H1 (cell line): ENCODE measurements at regions not wholly inside any gene's neighbourhood (a gene's known extent, or its start where the extent isn't known, plus 50 kb on each side); places are given as distances from the start of the nearest gene placed in this dataset.

Experiments
- CTCF ChIA-PET: fragments of 300-600 bp; sonication (Branson Sonifier 250); formaldehyde crosslinking; loops from one replicate; lab custom pipeline; 2021; ENCODE audit not compliant: partially characterized antibody; lab: Charles Lee
- POLR2A ChIA-PET: fragments of 300-600 bp; sonication (Branson Sonifier 250); formaldehyde crosslinking; loops from one replicate; lab custom pipeline; 2021; ENCODE audit warnings: inconsistent platforms; ENCODE audit not compliant: partially characterized antibody; lab: Charles Lee
- DNase-seq, 2 experiments: peaks; one replicate each; pipeline versions ENCODE4 v3.0.0 to v3.0.0-alpha.2; 2010 to 2022; ENCODE audit warnings: low spot score in 2 of 2, low read depth in 1 of 2, mixed read lengths in 1 of 2
- FAIRE-seq: peaks from 2 replicates; lab custom pipeline; 2011; peaks lifted over from hg19 to GRCh38; lab: Jason Lieb, UNC
- H2AFZ ChIP-seq: 2 replicates; pipeline ENCODE4 v1.8.1; 2012; ENCODE audit warnings: low read length, inconsistent platforms
- H2AK5ac ChIP-seq: 2 replicates; pipeline ENCODE4 v1.6.1; 2013; ENCODE audit warnings: low read depth, low read length
- H2BK120ac ChIP-seq: replicated peaks from 2 replicates; pipeline ENCODE3; 2013; ENCODE audit warnings: low read depth, low read length, inconsistent platforms
- H2BK12ac ChIP-seq: 2 replicates; pipeline ENCODE4 v1.6.1; 2013; ENCODE audit warnings: low read depth, low read length
- H2BK15ac ChIP-seq: 2 replicates; pipeline ENCODE4 v1.6.1; 2013; ENCODE audit warnings: low read length
- H2BK20ac ChIP-seq: 2 replicates; pipeline ENCODE4 v1.6.1; 2013; ENCODE audit warnings: low read length
- H2BK5ac ChIP-seq: 2 replicates; pipeline ENCODE4 v1.6.1; 2013; ENCODE audit warnings: low read depth, low read length
- H3K14ac ChIP-seq: 2 replicates; pipeline ENCODE4 v1.6.1; 2013; ENCODE audit warnings: inconsistent platforms; ENCODE audit not compliant: insufficient read length
- H3K18ac ChIP-seq: 2 replicates; pipeline ENCODE4 v1.6.1; 2013; ENCODE audit warnings: low read length; ENCODE audit errors: extremely low read depth
- H3K23ac ChIP-seq: 2 replicates; pipeline ENCODE4 v1.6.1; 2013; ENCODE audit warnings: inconsistent platforms; ENCODE audit not compliant: insufficient read length
- H3K23me2 ChIP-seq: 2 replicates; pipeline ENCODE4 v1.6.1; 2013; ENCODE audit warnings: low read depth, low read length
- H3K27ac ChIP-seq: 2 replicates; pipeline ENCODE4 v1.6.1; 2011; ENCODE audit warnings: low read depth, low read length, inconsistent platforms
- H3K27me3 ChIP-seq, 4 experiments: replicated peaks in 1 of 4; 1 replicate in 1 of 4; 2 replicates in 3 of 4; pipeline versions ENCODE4 v1.6.1 to v1.8.1; 2011 to 2013; ENCODE audit warnings: low read length in 3 of 4, mild to moderate bottlenecking in 3 of 4, inconsistent platforms in 2 of 4, mixed read lengths in 2 of 4, moderate library complexity in 1 of 4; ENCODE audit not compliant: control insufficient read depth in 3 of 4, insufficient read depth in 3 of 4; ENCODE audit errors: extremely low read depth in 1 of 4
- H3K36me3 ChIP-seq, 4 experiments: 2 replicates each; pipeline versions ENCODE4 v1.6.1 to v1.8.1; 2011 to 2013; ENCODE audit warnings: mild to moderate bottlenecking in 4 of 4, low read length in 3 of 4, moderate library complexity in 2 of 4, control low read depth in 1 of 4, inconsistent platforms in 1 of 4; ENCODE audit not compliant: insufficient read depth in 4 of 4, control insufficient read depth in 2 of 4
- H3K4ac ChIP-seq: replicated peaks from 2 replicates; pipeline ENCODE3; 2013; ENCODE audit warnings: low read length, low read depth, mixed read lengths, inconsistent platforms; ENCODE audit not compliant: insufficient read length
- H3K4me1 ChIP-seq, 4 experiments: replicated peaks in 1 of 4; 1 replicate in 1 of 4; 2 replicates in 3 of 4; pipeline versions ENCODE4 v1.6.1 to v1.8.1; 2011 to 2013; ENCODE audit warnings: low read length in 3 of 4, inconsistent platforms in 2 of 4, mixed read lengths in 1 of 4; ENCODE audit not compliant: insufficient read depth in 4 of 4, control insufficient read depth in 3 of 4
- H3K4me2 ChIP-seq, 2 experiments: 2 replicates each; pipeline versions ENCODE4 v1.6.1 to v1.8.1; 2011 to 2013; ENCODE audit warnings: low read depth in 2 of 2, low read length in 2 of 2, control low read depth in 1 of 2, inconsistent platforms in 1 of 2, mild to moderate bottlenecking in 1 of 2; ENCODE audit not compliant: insufficient read depth in 1 of 2
- H3K4me3 ChIP-seq, 4 experiments: fragments of 200-600, 300-600 bp in 1 of 4; sonication (generic), shearing (Covaris generic), sonication (Bioruptor Twin) in 1 of 4; 2 replicates each; pipeline versions ENCODE4 v1.5.1 to v1.8.1; 2011 to 2016; ENCODE audit warnings: low read length in 4 of 4, low read depth in 3 of 4, control low read depth in 2 of 4, inconsistent platforms in 2 of 4, mild to moderate bottlenecking in 2 of 4, mixed read lengths in 1 of 4, moderate library complexity in 1 of 4; ENCODE audit not compliant: insufficient read depth in 2 of 4; ENCODE audit errors: extremely low read depth in 1 of 4
- H3K56ac ChIP-seq: replicated peaks from 2 replicates; pipeline ENCODE3; 2013; ENCODE audit warnings: low read depth, mild to moderate bottlenecking, mixed read lengths, low read length, inconsistent platforms; ENCODE audit not compliant: insufficient read length
- H3K79me1 ChIP-seq: 2 replicates; pipeline ENCODE4 v1.6.1; 2013; ENCODE audit warnings: low read depth, low read length, control low read depth
- H3K79me2 ChIP-seq, 2 experiments: 2 replicates each; pipeline versions ENCODE4 v1.6.1 to v1.8.1; 2012 to 2013; ENCODE audit warnings: low read length in 2 of 2, mild to moderate bottlenecking in 2 of 2, inconsistent platforms in 1 of 2; ENCODE audit not compliant: insufficient read depth in 2 of 2, control insufficient read depth in 1 of 2
- H3K9ac ChIP-seq, 4 experiments: replicated peaks in 1 of 4; 1 replicate in 1 of 4; 2 replicates in 3 of 4; pipeline versions ENCODE4 v1.6.1 to v1.8.1; 2011 to 2013; ENCODE audit warnings: low read depth in 3 of 4, low read length in 3 of 4, control low read depth in 2 of 4, mild to moderate bottlenecking in 2 of 4, moderate library complexity in 2 of 4, inconsistent platforms in 1 of 4; ENCODE audit errors: extremely low read depth in 1 of 4
- H3K9me3 ChIP-seq, 2 experiments: 2 replicates each; pipeline versions ENCODE4 v1.6.1 to v1.8.1; 2012 to 2013; ENCODE audit warnings: mild to moderate bottlenecking in 2 of 2, moderate library complexity in 2 of 2, control low read depth in 1 of 2, inconsistent platforms in 1 of 2, low read depth in 1 of 2, low read length in 1 of 2, mixed read lengths in 1 of 2; ENCODE audit not compliant: insufficient read depth in 2 of 2
- H4K20me1 ChIP-seq, 2 experiments: replicated peaks in 1 of 2; 2 replicates each; pipeline versions ENCODE3 to v1.8.1; 2011 to 2013; ENCODE audit warnings: inconsistent platforms in 2 of 2, low read length in 2 of 2, mild to moderate bottlenecking in 1 of 2; ENCODE audit not compliant: insufficient read depth in 2 of 2, control insufficient read depth in 1 of 2
- H4K5ac ChIP-seq: 2 replicates; pipeline ENCODE4 v1.6.1; 2013; ENCODE audit warnings: low read length, low read depth, mixed read lengths, inconsistent platforms; ENCODE audit not compliant: insufficient read length
- H4K8ac ChIP-seq: 2 replicates; pipeline ENCODE4 v1.8.0; 2013; ENCODE audit warnings: mild to moderate bottlenecking, moderate library complexity, low read length, inconsistent platforms; ENCODE audit not compliant: insufficient read depth; ENCODE audit errors: extremely low read depth
- H4K91ac ChIP-seq: replicated peaks from 2 replicates; pipeline ENCODE3; 2013; ENCODE audit warnings: low read length, mixed read lengths, inconsistent platforms; ENCODE audit not compliant: insufficient read length
- BCL11A ChIP-seq, 2 experiments: IDR thresholded peaks; one replicate each; pipeline ENCODE4 v1.6.1; 2011; ENCODE audit warnings: low read depth in 2 of 2, low read length in 2 of 2, mild to moderate bottlenecking in 2 of 2
- POLR2A ChIP-seq, 2 experiments: IDR thresholded peaks; 1 replicate in 1 of 2; 2 replicates in 1 of 2; pipeline ENCODE4 v1.6.1; 2011; ENCODE audit warnings: low read depth in 2 of 2, low read length in 2 of 2, mild to moderate bottlenecking in 2 of 2; ENCODE audit errors: control extremely low read depth in 1 of 2
- WGBS, 2 experiments: shearing (Covaris generic) in 1 of 2; methylation state at CpG; one replicate each; pipeline versions ENCODE4 v1.1.6 to v1.1.7; 2013 to 2015; ENCODE audit warnings: low lambda C conversion rate in 2 of 2, mixed read lengths in 2 of 2, inconsistent platforms in 1 of 2, low coverage in 1 of 2, missing lambda C conversion rate in 1 of 2; ENCODE audit not compliant: insufficient replicate concordance in 2 of 2, insufficient coverage in 1 of 2, insufficient read length in 1 of 2; ENCODE audit errors: extremely low coverage in 1 of 2, missing lambda C conversion rate in 1 of 2; 5-methylcytosine and 5-hydroxymethylcytosine counted together

DNA sequence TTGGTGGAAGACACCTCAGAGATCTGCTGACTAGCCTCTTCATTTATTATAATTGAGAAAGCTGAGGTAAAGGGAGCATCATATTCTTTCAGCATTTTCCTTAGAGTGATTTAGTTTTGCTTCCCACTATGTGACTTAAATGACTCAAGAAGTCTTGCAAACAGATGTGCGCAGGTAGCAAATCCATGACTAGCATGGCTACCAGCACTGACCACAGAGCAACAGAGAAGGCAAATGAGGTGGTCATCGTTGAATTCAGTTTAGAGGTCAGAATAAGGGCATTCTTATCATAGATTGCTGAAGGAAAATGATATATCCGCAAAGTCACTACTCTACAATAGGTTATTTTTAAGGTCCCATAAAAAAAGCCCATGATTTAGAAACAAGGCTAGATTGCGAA is 162.2 kb downstream of the PIK3R1 start:
- Histone ChIP-seq H2BK120ac (no peak overlapping the region), H3K9ac (no peak overlapping the region), H3K4ac (no peak overlapping the region), H3K14ac (no peak overlapping the region), H2BK20ac (peak overlapping the region; percentile 5; the same call in 1 of the 2 replicates), H2BK12ac (no peak overlapping the region), H2BK15ac (no peak overlapping the region), H3K79me2 (no peaks in the 10 kb centered on the region), H3K4me1 (peaks cover 0 to 6% (median 1%) of the 10 kb centered on the region in 4 experiments; a peak in 1 of 7 replicates), H3K56ac (no peak overlapping the region), H3K27ac (no peak overlapping the region), H3K4me2 (peak overlapping the region in 1 of 2 experiments; percentile 45; a peak in 1 of 4 replicates), H3K27me3 (no peaks in the 10 kb centered on the region), H4K20me1 (no peaks in the 10 kb centered on the region), H3K23me2 (no peaks in the 10 kb centered on the region), H3K79me1 (no peaks in the 10 kb centered on the region), H3K9me3 (no peaks in the 10 kb centered on the region), H2AK5ac (no peak overlapping the region), H4K91ac (no peak overlapping the region), H4K8ac (no peak overlapping the region), H3K23ac (no peak overlapping the region), H2AFZ (no peak overlapping the region), H3K4me3 (no peak overlapping the region), H3K36me3 (no peaks in the 10 kb centered on the region), H4K5ac (no peak overlapping the region), H2BK5ac (no peak overlapping the region), H3K18ac (no peak overlapping the region)
- no peak for TF ChIP-seq POLR2A (IDR thresholded peaks at IDR 0.05; ENCODE audit: control extremely low read depth in 1 of 2, low read depth in 2 of 2, low read length in 2 of 2)
- no peak for TF ChIP-seq BCL11A (IDR thresholded peaks at IDR 0.05; ENCODE audit: low read depth in 2 of 2, low read length in 2 of 2)
- CTCF ChIA-PET: interaction anchor here (1.1 kb wide), 2 partner anchors 10 to 25 kb away, joined by 3 to 7 read pairs; no protein-coding TSS in a partner anchor
- WGBS, 2 experiments: 94% methylated on average over 4 of the region's 4 CpGs; no CpG with 5 or more reads in 1 of the 2 experiments
- FAIRE-seq: no peak
- no peak for DNase-seq
- POLR2A ChIA-PET: no interaction called here
